ENCODE measurements at regions not wholly inside any gene's neighbourhood (a gene's known extent, or its start where the extent isn't known, plus 50 kb on each side); places are given as distances from the start of the nearest gene placed in this dataset.

DNA sequence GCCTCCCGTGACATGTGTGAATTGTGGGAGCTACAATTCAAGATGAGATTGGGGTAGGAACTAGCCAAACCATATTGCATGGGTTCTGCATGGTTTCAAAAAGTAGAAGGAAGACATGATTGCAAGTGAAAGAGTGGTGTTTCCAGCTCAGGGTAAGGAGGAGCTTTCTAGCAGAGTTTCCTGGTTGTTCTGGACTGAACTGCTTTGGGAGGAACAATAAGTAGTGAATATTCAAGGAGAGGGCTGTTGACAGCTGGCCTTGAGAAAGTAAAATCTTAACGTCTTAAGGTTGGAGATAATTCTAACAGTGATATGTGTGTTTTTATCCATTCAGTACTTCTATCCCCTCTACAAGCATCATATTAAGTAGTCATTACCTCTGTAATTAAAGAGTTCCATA, 62.2 kb upstream of the PRKG1 start:
- Histone ChIP-seq H3K79me2 (ENCODE audit: insufficient read depth, low read length) (no peaks in the 10 kb centered on the region), H2BK20ac (ENCODE audit: low read depth, low read length, poor library complexity, severe bottlenecking) (no peak overlapping the region), H2BK5ac (ENCODE audit: insufficient read length, low read length) (no peak overlapping the region), H3K9ac (ENCODE audit: extremely low read depth, insufficient read length, low read length) (no peak overlapping the region), H4K20me1 (ENCODE audit: control insufficient read depth, insufficient read depth, insufficient read length) (no peaks in the 10 kb centered on the region), H2BK15ac (ENCODE audit: low read depth, low read length) (no peak overlapping the region), H4K91ac (ENCODE audit: insufficient read length, low read depth, low read length) (no peak overlapping the region), H3K23me2 (ENCODE audit: insufficient read length, low read depth, low read length, poor library complexity, severe bottlenecking) (no peaks in the 10 kb centered on the region), H3K23ac (ENCODE audit: insufficient read length, low read depth, low read length) (no peak overlapping the region), H3T11ph (ENCODE audit: low read length) (no peak overlapping the region), H2BK12ac (ENCODE audit: insufficient read length, low read depth, low read length) (no peak overlapping the region), H4K5ac (ENCODE audit: insufficient read length, low read depth, low read length) (no peak overlapping the region), H3K9me3 (ENCODE audit: control insufficient read depth, low read depth, low read length) (no peaks in the 10 kb centered on the region), H4K8ac (replicated peaks; ENCODE audit: insufficient read length, low read depth, low read length) (no peak overlapping the region), H2BK120ac (ENCODE audit: low read depth, low read length, poor library complexity, severe bottlenecking) (no peak overlapping the region), H3K27me3 (ENCODE audit: insufficient read depth, low read length) (no peaks in the 10 kb centered on the region), H2AK5ac (ENCODE audit: insufficient read length, low read length) (no peak overlapping the region), H3K79me1 (ENCODE audit: insufficient read depth, low read depth, low read length, poor library complexity, severe bottlenecking) (no peaks in the 10 kb centered on the region), H3K56ac (ENCODE audit: insufficient read length, low read depth, low read length) (no peak overlapping the region), H3K27ac (ENCODE audit: insufficient read length, low read depth, low read length) (no peak overlapping the region), H3K14ac (ENCODE audit: insufficient read depth, low read length) (no peak overlapping the region), H2AFZ (ENCODE audit: low read length) (no peak overlapping the region), H3K4ac (ENCODE audit: low read depth, low read length) (no peak overlapping the region), H3K18ac (ENCODE audit: insufficient read length, low read depth, low read length) (no peak overlapping the region), H3K4me2 (ENCODE audit: insufficient read depth, insufficient read length, low read length) (no peak overlapping the region), H3K4me1 (ENCODE audit: insufficient read depth, low read length) (no peaks in the 10 kb centered on the region)
- no CpG with 5 or more reads among the region's 2 CpGs for WGBS (ENCODE audit: extremely low coverage, insufficient read length, low lambda C conversion rate)
- TF ChIP-seq, protein P1, sequence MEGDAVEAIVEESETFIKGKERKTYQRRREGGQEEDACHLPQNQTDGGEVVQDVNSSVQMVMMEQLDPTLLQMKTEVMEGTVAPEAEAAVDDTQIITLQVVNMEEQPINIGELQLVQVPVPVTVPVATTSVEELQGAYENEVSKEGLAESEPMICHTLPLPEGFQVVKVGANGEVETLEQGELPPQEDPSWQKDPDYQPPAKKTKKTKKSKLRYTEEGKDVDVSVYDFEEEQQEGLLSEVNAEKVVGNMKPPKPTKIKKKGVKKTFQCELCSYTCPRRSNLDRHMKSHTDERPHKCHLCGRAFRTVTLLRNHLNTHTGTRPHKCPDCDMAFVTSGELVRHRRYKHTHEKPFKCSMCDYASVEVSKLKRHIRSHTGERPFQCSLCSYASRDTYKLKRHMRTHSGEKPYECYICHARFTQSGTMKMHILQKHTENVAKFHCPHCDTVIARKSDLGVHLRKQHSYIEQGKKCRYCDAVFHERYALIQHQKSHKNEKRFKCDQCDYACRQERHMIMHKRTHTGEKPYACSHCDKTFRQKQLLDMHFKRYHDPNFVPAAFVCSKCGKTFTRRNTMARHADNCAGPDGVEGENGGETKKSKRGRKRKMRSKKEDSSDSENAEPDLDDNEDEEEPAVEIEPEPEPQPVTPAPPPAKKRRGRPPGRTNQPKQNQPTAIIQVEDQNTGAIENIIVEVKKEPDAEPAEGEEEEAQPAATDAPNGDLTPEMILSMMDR (conservative IDR thresholded peaks at IDR 0.05): no peak
- H3K36me3 Mint-ChIP-seq (ENCODE audit: insufficient read depth in 1 of 3, low read depth in 3 of 3): peaks cover 0 to 2% (median 0%) of the 10 kb centered on the region in 3 experiments; a peak in 1 of 7 replicates
- DNase-seq: no peak
- no peak overlapping the region for H3K27ac Mint-ChIP-seq
- peaks cover 0 to 3% of the 10 kb centered on the region in 2 experiments; a peak in 1 of 5 replicates for H3K9me3 Mint-ChIP-seq
- no peak overlapping the region for H3K4me3 Mint-ChIP-seq
- H3K4me1 Mint-ChIP-seq: peaks cover 0 to 3% of the 10 kb centered on the region in 2 experiments; a peak in 3 of 4 replicates
- H3K27me3 Mint-ChIP-seq (ENCODE audit: low read depth): 0 out of 2 replicates have a peak, but pooled peaks cover 1% of the 10 kb centered on the region

Data from H9 (cell line).